Sigmoid colon (tissue), 6 donors: ENCODE measurements at regions not wholly inside any gene's neighbourhood (a gene's known extent, or its start where the extent isn't known, plus 50 kb on each side); places are given as distances from the start of the nearest gene placed in this dataset.

Source experiments
- DNase-seq: peaks from one replicate; pipeline ENCODE4 v3.0.0-alpha.2; 2019
- H3K27ac ChIP-seq, 4 donors: fragments of 200-600 bp; sonication (generic); one replicate each; pipeline ENCODE4 v1.5.1; 2016 to 2019; ENCODE audit warnings: mild to moderate bottlenecking in 1 of 4
- H3K27me3 ChIP-seq, 3 donors: fragments of 200-600 bp; sonication (generic); one replicate each; pipeline ENCODE4 v1.5.1; 2019; ENCODE audit warnings: mild to moderate bottlenecking in 1 of 3
- H3K36me3 ChIP-seq, 4 donors: fragments of 200-600 bp; sonication (generic); one replicate each; pipeline ENCODE4 v1.5.1; 2016 to 2019
- H3K4me1 ChIP-seq, 4 donors: fragments of 200-600 bp; sonication (generic); one replicate each; pipeline ENCODE4 v1.5.1; 2017 to 2019
- H3K4me3 ChIP-seq, 4 donors: fragments of 200-600 bp; sonication (generic); one replicate each; pipeline ENCODE4 v1.5.1; 2017 to 2019; ENCODE audit warnings: mild to moderate bottlenecking in 2 of 4, moderate library complexity in 1 of 4
- H3K9me3 ChIP-seq, 4 donors: fragments of 200-600 bp in 3 of 4; sonication (generic) in 3 of 4; one replicate each; pipeline versions ENCODE4 v1.5.1 to v1.6.1; 2013 to 2019
- EP300 ChIP-seq, 4 donors: sonication (generic); formaldehyde crosslinking; IDR thresholded peaks; one replicate each; pipeline ENCODE4 v1.6.1; 2017; ENCODE audit warnings: antibody characterized with exemption in 4 of 4
- POLR2A ChIP-seq, 2 donors: fragments of 450-650 bp; IDR thresholded peaks; one replicate each; pipeline ENCODE4 v1.6.1; 2016; ENCODE audit warnings: antibody characterized with exemption in 2 of 2, mild to moderate bottlenecking in 2 of 2, moderate library complexity in 2 of 2
- POLR2AphosphoS5 ChIP-seq, 4 donors: sonication (generic); formaldehyde crosslinking; IDR thresholded peaks; one replicate each; pipeline ENCODE4 v1.6.1; 2017; ENCODE audit warnings: antibody characterized with exemption in 4 of 4
- WGBS, 2 donors: extraction: QIAGEN DNeasy Blood & Tissue Kit; methylation state at CpG; one replicate each; pipeline ENCODE4 v1.1.7; 2013; 5-methylcytosine and 5-hydroxymethylcytosine counted together
- intact Hi-C: fragments of 100-400 bp; cut with DNase I; formaldehyde crosslinking; loops from one replicate; pipeline ENCODE4 v1.15.1; 2023
- TF ChIP-seq, protein P1 (sequence below), 4 experiments: fragments of 450-650 bp in 3 of 4; fragments of 200-600 bp in 1 of 4; IDR thresholded peaks; one replicate each; pipeline ENCODE4 v1.5.1; 2016 to 2019; ENCODE audit warnings: antibody characterized with exemption in 4 of 4, mild to moderate bottlenecking in 3 of 4, moderate library complexity in 2 of 4
- donor health status: healthy with polysubstance abuse.
- donor health status: healthy.

DNA sequence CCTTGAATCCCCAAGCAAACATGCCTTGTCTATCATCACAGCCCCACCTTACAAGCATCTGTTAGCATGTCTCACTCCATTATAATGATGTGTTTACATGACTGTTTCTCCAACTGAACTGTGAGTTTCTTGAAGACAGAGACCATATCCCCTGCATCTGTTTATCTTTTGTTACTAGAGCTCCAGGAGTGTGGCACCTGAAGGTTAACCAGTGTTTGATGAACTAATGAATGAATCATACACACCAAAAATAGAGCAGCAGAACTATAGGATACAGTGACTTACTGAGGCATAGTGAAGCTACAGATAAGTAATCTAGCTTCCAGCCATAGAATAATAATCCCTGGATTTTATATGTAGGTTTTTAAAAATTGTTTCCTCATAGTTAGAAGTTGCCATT lies 331.0 kb downstream of the PCDH7 start:
- TF ChIP-seq POLR2AphosphoS5 (IDR thresholded peaks at IDR 0.05) (no peak), POLR2A (IDR thresholded peaks at IDR 0.05) (no peak), EP300 (IDR thresholded peaks at IDR 0.05) (no peak)
- TF ChIP-seq, protein P1, sequence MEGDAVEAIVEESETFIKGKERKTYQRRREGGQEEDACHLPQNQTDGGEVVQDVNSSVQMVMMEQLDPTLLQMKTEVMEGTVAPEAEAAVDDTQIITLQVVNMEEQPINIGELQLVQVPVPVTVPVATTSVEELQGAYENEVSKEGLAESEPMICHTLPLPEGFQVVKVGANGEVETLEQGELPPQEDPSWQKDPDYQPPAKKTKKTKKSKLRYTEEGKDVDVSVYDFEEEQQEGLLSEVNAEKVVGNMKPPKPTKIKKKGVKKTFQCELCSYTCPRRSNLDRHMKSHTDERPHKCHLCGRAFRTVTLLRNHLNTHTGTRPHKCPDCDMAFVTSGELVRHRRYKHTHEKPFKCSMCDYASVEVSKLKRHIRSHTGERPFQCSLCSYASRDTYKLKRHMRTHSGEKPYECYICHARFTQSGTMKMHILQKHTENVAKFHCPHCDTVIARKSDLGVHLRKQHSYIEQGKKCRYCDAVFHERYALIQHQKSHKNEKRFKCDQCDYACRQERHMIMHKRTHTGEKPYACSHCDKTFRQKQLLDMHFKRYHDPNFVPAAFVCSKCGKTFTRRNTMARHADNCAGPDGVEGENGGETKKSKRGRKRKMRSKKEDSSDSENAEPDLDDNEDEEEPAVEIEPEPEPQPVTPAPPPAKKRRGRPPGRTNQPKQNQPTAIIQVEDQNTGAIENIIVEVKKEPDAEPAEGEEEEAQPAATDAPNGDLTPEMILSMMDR (IDR thresholded peaks at IDR 0.05) = no peak
- intact Hi-C loops = no loop called here
- Histone ChIP-seq H3K36me3 (no peaks in the 10 kb centered on the region), H3K4me1 (peaks cover 0 to 22% (median 14%) of the 10 kb centered on the region in 4 donors), H3K9me3 (no peaks in the 10 kb centered on the region), H3K27me3 (no peaks in the 10 kb centered on the region), H3K27ac (no peak overlapping the region), H3K4me3 (no peak overlapping the region)
- no peak for DNase-seq

- no peak for TF ChIP-seq POLR2A (IDR thresholded peaks at IDR 0.05)
- TF ChIP-seq EP300 (IDR thresholded peaks at IDR 0.05) = no peak
- no peak for TF ChIP-seq POLR2AphosphoS5 (IDR thresholded peaks at IDR 0.05)
- TF ChIP-seq, protein P1 (IDR thresholded peaks at IDR 0.05) = no peak
- no peak overlapping the region for H3K27ac ChIP-seq
- peaks cover 0 to 22% (median 14%) of the 10 kb centered on the region in 4 donors for H3K4me1 ChIP-seq
- no peak for DNase-seq
- 42 to 67% methylated on average over 3 of the region's 3 CpGs for WGBS, 2 donors
- H3K9me3 ChIP-seq = no peaks in the 10 kb centered on the region
- no peaks in the 10 kb centered on the region for H3K36me3 ChIP-seq
- no peaks in the 10 kb centered on the region for H3K27me3 ChIP-seq
- no peak overlapping the region for H3K4me3 ChIP-seq
- intact Hi-C loops = no loop called here
Measured at GRCh38 chr4:31051565-31051964, 331.4 kb downstream of the PCDH7 start.

GRCh38 chr4:31052519-31052918 lies 332.4 kb downstream of the PCDH7 start:
- Histone ChIP-seq H3K27ac (no peak overlapping the region), H3K9me3 (no peaks in the 10 kb centered on the region), H3K4me1 (peaks cover 0 to 22% (median 14%) of the 10 kb centered on the region in 4 donors), H3K27me3 (no peaks in the 10 kb centered on the region), H3K4me3 (no peak overlapping the region), H3K36me3 (no peaks in the 10 kb centered on the region)
- no peak for DNase-seq
- TF ChIP-seq EP300 (IDR thresholded peaks at IDR 0.05) = no peak
- TF ChIP-seq POLR2A (IDR thresholded peaks at IDR 0.05) = no peak
- TF ChIP-seq, protein P1 (IDR thresholded peaks at IDR 0.05) = no peak
- TF ChIP-seq POLR2AphosphoS5 (IDR thresholded peaks at IDR 0.05) = no peak
- 72 to 74% methylated on average over 1 of the region's 1 CpG for WGBS, 2 donors
- intact Hi-C loops = no loop called here

DNA sequence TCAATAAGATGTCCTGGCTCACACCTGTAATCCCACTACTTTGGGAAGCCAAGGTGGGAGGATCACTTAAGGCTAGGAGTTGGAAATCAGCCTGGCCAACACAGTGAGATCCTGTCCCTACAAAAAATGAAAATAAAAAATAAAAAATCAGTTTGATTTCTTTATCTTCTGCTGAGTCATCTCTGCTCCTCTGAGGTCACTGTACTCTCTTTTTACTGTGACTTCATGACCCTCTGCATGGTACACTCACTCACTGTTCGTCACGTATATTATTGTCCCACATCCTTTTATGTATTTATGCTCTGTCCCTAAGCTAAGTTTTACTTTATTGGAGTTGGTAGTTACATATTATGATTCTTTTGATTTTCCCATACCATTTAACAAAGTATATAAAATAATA lies 333.3 kb downstream of the PCDH7 start:
- TF ChIP-seq EP300 (IDR thresholded peaks at IDR 0.05) (no peak), POLR2AphosphoS5 (IDR thresholded peaks at IDR 0.05) (no peak), POLR2A (IDR thresholded peaks at IDR 0.05) (no peak)
- TF ChIP-seq, protein P1 (IDR thresholded peaks at IDR 0.05) = no peak
- no peak overlapping the region for H3K27ac ChIP-seq
- H3K4me1 ChIP-seq = peaks cover 0 to 22% (median 14%) of the 10 kb centered on the region in 4 donors
- no peaks in the 10 kb centered on the region for H3K9me3 ChIP-seq
- H3K4me3 ChIP-seq = no peak overlapping the region
- intact Hi-C loops = no loop called here
- no peak for DNase-seq
- no peaks in the 10 kb centered on the region for H3K27me3 ChIP-seq
- H3K36me3 ChIP-seq = no peaks in the 10 kb centered on the region
- 81 to 88% methylated on average over 2 of the region's 2 CpGs for WGBS, 2 donors

DNA sequence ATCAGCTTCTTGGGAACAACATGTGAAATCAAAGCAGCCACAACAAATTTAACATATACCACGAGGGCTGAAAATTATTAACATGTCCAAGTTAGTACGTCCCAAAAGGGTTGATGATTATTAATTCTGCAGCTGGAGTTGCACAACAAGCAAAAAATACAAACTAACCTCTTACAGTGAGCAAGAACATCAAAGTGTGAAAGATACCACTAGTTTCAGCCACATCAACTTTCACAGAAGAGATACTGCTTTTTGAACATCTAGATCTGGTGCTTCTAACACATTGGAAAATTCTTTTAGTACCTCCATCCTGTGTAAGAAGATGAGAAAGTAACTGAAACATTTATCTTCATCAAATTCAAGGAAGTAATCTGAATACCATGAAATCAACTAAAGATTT lies 334.1 kb downstream of the PCDH7 start:
- no peak overlapping the region for H3K27ac ChIP-seq
- TF ChIP-seq, protein P1 (IDR thresholded peaks at IDR 0.05) = no peak
- TF ChIP-seq POLR2A (IDR thresholded peaks at IDR 0.05) (no peak), POLR2AphosphoS5 (IDR thresholded peaks at IDR 0.05) (no peak), EP300 (IDR thresholded peaks at IDR 0.05) (no peak)
- 82% methylated on average over 2 of the region's 2 CpGs for WGBS, 2 donors
- H3K4me3 ChIP-seq = no peak overlapping the region
- H3K36me3 ChIP-seq = no peaks in the 10 kb centered on the region
- peaks cover 0 to 22% (median 14%) of the 10 kb centered on the region in 4 donors for H3K4me1 ChIP-seq
- no peaks in the 10 kb centered on the region for H3K27me3 ChIP-seq
- no peak for DNase-seq
- intact Hi-C loops = no loop called here
- H3K9me3 ChIP-seq = no peaks in the 10 kb centered on the region
